GM12878 (cell line): ENCODE measurements at regions not wholly inside any gene's neighbourhood (a gene's known extent, or its start where the extent isn't known, plus 50 kb on each side); places are given as distances from the start of the nearest gene placed in this dataset.

ENCODE experiments used
- ATAC-seq: fragments of 200-7000 bp; cut with Tn5 transposase; 3 replicates; pipeline ENCODE4 v1.9.1; 2020; ENCODE audit warnings: mild to moderate bottlenecking, moderate library complexity
- BruUV-seq: library from RNA; stranded (reverse); fragments of 400-500 nt; replicated peaks from 2 replicates; lab custom pipeline; 2021; lab: Mats Ljungman, UMichigan
- CTCF ChIA-PET: fragments of 300-600 bp; sonication (Branson Sonifier 250); formaldehyde crosslinking; extraction: SDS; loops from one replicate; lab custom pipeline; 2021; ENCODE audit warnings: inconsistent platforms; lab: Yijun Ruan, JAX
- POLR2A ChIA-PET: fragments of 350-600 bp; formaldehyde crosslinking; extraction: SDS; loops from one replicate; lab custom pipeline; 2021; ENCODE audit warnings: inconsistent platforms; lab: Charles Lee
- RAD21 ChIA-PET: fragments of 300-600 bp; sonication (Branson Sonifier 250); formaldehyde crosslinking; loops from one replicate; lab custom pipeline; 2023; ENCODE audit warnings: antibody characterized with exemption; ENCODE audit not compliant: unreplicated experiment; lab: Charles Lee
- SMC1A ChIA-PET: fragments of 300-600 bp; sonication (Branson Sonifier 250); formaldehyde crosslinking; loops from one replicate; lab custom pipeline; 2023; ENCODE audit not compliant: unreplicated experiment, uncharacterized antibody; lab: Charles Lee
- DNase-seq: peaks from one replicate; pipeline ENCODE4 v3.0.0-alpha.2; 2011; ENCODE audit warnings: low read depth, low spot score
- FAIRE-seq: peaks from 3 replicates; lab custom pipeline; 2011; peaks lifted over from hg19 to GRCh38; lab: Jason Lieb, UNC
- H2AFZ ChIP-seq: 2 replicates; pipeline ENCODE4 v1.6.0; 2011; ENCODE audit warnings: low read depth, low read length, control low read depth; ENCODE audit not compliant: control insufficient read depth
- H3K27ac ChIP-seq: 2 replicates; pipeline ENCODE4 v1.5.1; 2011; ENCODE audit warnings: control low read depth; ENCODE audit not compliant: control insufficient read depth, insufficient read depth
- H3K27me3 ChIP-seq, 2 experiments: replicated peaks in 1 of 2; 2 replicates each; pipeline versions ENCODE4 v1.6.0 to v1.6.1; 2011; ENCODE audit warnings: low read length in 1 of 2; ENCODE audit not compliant: control insufficient read depth in 2 of 2, insufficient read depth in 2 of 2
- H3K36me3 ChIP-seq, 2 experiments: 2 replicates each; pipeline ENCODE4 v1.5.1; 2011; ENCODE audit warnings: low read length in 1 of 2; ENCODE audit not compliant: control insufficient read depth in 2 of 2, insufficient read depth in 2 of 2
- H3K4me1 ChIP-seq: 2 replicates; pipeline ENCODE4 v1.6.1; 2011; ENCODE audit warnings: mild to moderate bottlenecking, low read length, moderate library complexity, mixed read lengths; ENCODE audit not compliant: control insufficient read depth, insufficient read depth
- H3K4me2 ChIP-seq: 2 replicates; pipeline ENCODE4 v1.6.0; 2011; ENCODE audit warnings: control low read depth; ENCODE audit not compliant: control insufficient read depth, insufficient read depth
- H3K4me3 ChIP-seq: fragments of 200-600 bp; sonication (generic); 2 replicates; pipeline ENCODE4 v1.5.1; 2016
- H3K79me2 ChIP-seq: 2 replicates; pipeline ENCODE4 v1.6.0; 2011; ENCODE audit warnings: low read length; ENCODE audit not compliant: control insufficient read depth, insufficient read depth
- H3K9ac ChIP-seq: 2 replicates; pipeline ENCODE4 v1.8.0; 2011; ENCODE audit warnings: low read length, control low read depth, mixed read lengths; ENCODE audit not compliant: control insufficient read depth, insufficient read depth
- H3K9me3 ChIP-seq: replicated peaks from 3 replicates; pipeline ENCODE4 v1.5.1; 2011; ENCODE audit warnings: mild to moderate bottlenecking, low read length; ENCODE audit not compliant: control insufficient read depth, insufficient read depth
- H4K20me1 ChIP-seq: 2 replicates; pipeline ENCODE4 v1.6.0; 2011; ENCODE audit not compliant: control insufficient read depth, insufficient read depth
- BMI1 ChIP-seq: fragments of 450-650 bp; IDR thresholded peaks from 2 replicates; pipeline ENCODE4 v1.6.1; 2016; ENCODE audit warnings: mild to moderate bottlenecking, moderate library complexity, borderline replicate concordance
- E4F1 ChIP-seq: fragments of 450-650 bp; IDR thresholded peaks from 2 replicates; pipeline ENCODE4 v1.6.1; 2018; ENCODE audit warnings: borderline replicate concordance, mild to moderate bottlenecking; ENCODE audit not compliant: partially characterized antibody
- ELK1 ChIP-seq: IDR thresholded peaks from 2 replicates; pipeline ENCODE4 v1.6.1; 2012; ENCODE audit warnings: low read depth, low read length, improper control_type of control experiment
- EP300 ChIP-seq, 2 experiments: fragments of 150-350 bp in 1 of 2; IDR thresholded peaks; 2 replicates each; pipeline ENCODE4 v1.6.1; 2011 to 2012; ENCODE audit warnings: low read depth in 2 of 2, low read length in 2 of 2, borderline replicate concordance in 1 of 2, improper control_type of control experiment in 1 of 2, inconsistent platforms in 1 of 2; ENCODE audit not compliant: control insufficient read depth in 1 of 2
- IKZF1 ChIP-seq: fragments of 450-650 bp; conservative IDR thresholded peaks from 2 replicates; pipeline ENCODE4 v1.6.1; 2017; ENCODE audit warnings: antibody characterized with exemption, mild to moderate bottlenecking
- PRDM15 ChIP-seq: fragments of 450-650 bp; formaldehyde crosslinking; IDR thresholded peaks from 2 replicates; pipeline ENCODE4 v1.4.0; 2020; ENCODE audit warnings: mild to moderate bottlenecking, moderate library complexity
- SMARCA5 ChIP-seq: fragments of 450-650 bp; IDR thresholded peaks from 2 replicates; pipeline ENCODE4 v1.6.1; 2017; ENCODE audit warnings: mild to moderate bottlenecking
- SMC3 ChIP-seq: IDR thresholded peaks from 2 replicates; pipeline ENCODE4 v1.6.1; 2011; ENCODE audit warnings: low read length, improper control_type of control experiment, borderline replicate concordance
- SREBF2 ChIP-seq: IDR thresholded peaks from 2 replicates; pipeline ENCODE4 v1.6.1; 2012; ENCODE audit warnings: mild to moderate bottlenecking, low read length
- ZZZ3 ChIP-seq: IDR thresholded peaks from 2 replicates; pipeline ENCODE4 v1.6.1; 2011; ENCODE audit warnings: low read depth; ENCODE audit not compliant: control insufficient read depth, insufficient read length
- WGBS: methylation state at CpG from one replicate; pipeline ENCODE4 v1.1.6; 2016; ENCODE audit warnings: low lambda C conversion rate; ENCODE audit not compliant: insufficient replicate concordance, insufficient coverage; ENCODE audit errors: missing lambda C conversion rate; 5-methylcytosine and 5-hydroxymethylcytosine counted together
- in situ Hi-C: fragments of 300-500 bp; cut with MboI; formaldehyde crosslinking; loops from 9 replicates; pipeline ENCODE4 v1.14.3; 2018; ENCODE audit warnings: mixed read lengths
- intact Hi-C: fragments of 100-400 bp; cut with micrococcal nuclease; formaldehyde crosslinking; loops from one replicate; pipeline ENCODE4 v1.14.2; 2022; ENCODE audit not compliant: unreplicated experiment

- H3K36me3 ChIP-seq = no peaks in the 10 kb centered on the region
- H3K9me3 ChIP-seq = no peaks in the 10 kb centered on the region
- H3K4me1 ChIP-seq = no peaks in the 10 kb centered on the region
- DNase-seq (no peak), ATAC-seq (no peak), FAIRE-seq (no peak)
- H4K20me1 ChIP-seq = no peaks in the 10 kb centered on the region
- H3K4me3 ChIP-seq = no peak overlapping the region
- intact Hi-C loops (no loop called here), in situ Hi-C loops (no loop called here)
- no TSS peak for BruUV-seq
- 15% methylated on average over 4 of the region's 4 CpGs for WGBS
- H3K9ac ChIP-seq = no peak overlapping the region
- RAD21 ChIA-PET = no interaction called here
- no peaks in the 10 kb centered on the region for H3K27me3 ChIP-seq
- no peak overlapping the region for H2AFZ ChIP-seq
- CTCF ChIA-PET = no interaction called here
- no peaks in the 10 kb centered on the region for H3K79me2 ChIP-seq
- no peak overlapping the region for H3K27ac ChIP-seq
- H3K4me2 ChIP-seq = no peak overlapping the region
- POLR2A ChIA-PET = no interaction called here
- no peak for TF ChIP-seq E4F1
- TF ChIP-seq BMI1 = no peak
- TF ChIP-seq SREBF2 = no peak
- TF ChIP-seq SMARCA5 = no peak
- no peak for TF ChIP-seq ELK1
- TF ChIP-seq PRDM15 (CRISPR knock-in tag) = no peak
- TF ChIP-seq SMC3 = no peak
- no peak for TF ChIP-seq ZZZ3
- no peak for TF ChIP-seq IKZF1
- no peak for TF ChIP-seq EP300 (IDR thresholded peaks at IDR 0.05; ENCODE audit: borderline replicate concordance in 1 of 2, control insufficient read depth in 1 of 2, low read depth in 2 of 2, low read length in 2 of 2)
- SMC1A ChIA-PET = interaction anchor here (0.6 kb wide), 1 partner anchor 646 kb away, joined by 3 read pairs; no protein-coding TSS in a partner anchor
Measured at GRCh38 chr14:83126076-83126475, 1592.4 kb upstream of the SEL1L start.
